Dedifferentiated amniotic fluid mesenchymal stem cell (primary cell): ENCODE measurements at regions not wholly inside any gene's neighbourhood (a gene's known extent, or its start where the extent isn't known, plus 50 kb on each side); places are given as distances from the start of the nearest gene placed in this dataset.

Experiments used
- DNase-seq: peaks from one replicate; pipeline ENCODE4 v3.0.0-alpha.2; 2016; ENCODE audit errors: extremely low spot score

- DNase-seq = no peak
Measured at GRCh38 chr7:25279705-25280104, 51.4 kb upstream of the NPVF start.

- DNase-seq = no peak
Measured at GRCh38 chr7:25280181-25280580, 51.9 kb upstream of the NPVF start.

GRCh38 chr7:25282194-25282593 lies 53.9 kb upstream of the NPVF start:
- DNase-seq = no peak

GRCh38 chr7:25286756-25287155 lies 58.5 kb upstream of the NPVF start:
- no peak for DNase-seq

- DNase-seq = no peak
Measured at GRCh38 chr7:25287291-25287690, 59.0 kb upstream of the NPVF start.

- no peak for DNase-seq
Measured at GRCh38 chr7:25288556-25289307, 60.4 kb upstream of the NPVF start.

GRCh38 chr7:25289518-25289917 lies 61.2 kb upstream of the NPVF start:
- DNase-seq = no peak

GRCh38 chr7:25294624-25295023 lies 66.3 kb upstream of the NPVF start:
- no peak for DNase-seq

GRCh38 chr7:25295387-25295786 lies 67.1 kb upstream of the NPVF start:
- DNase-seq = no peak

- no peak for DNase-seq
Measured at GRCh38 chr7:25296086-25296485, 67.8 kb upstream of the NPVF start.

GRCh38 chr7:25297278-25297677 lies 69.0 kb upstream of the NPVF start:
- no peak for DNase-seq

- no peak for DNase-seq
Measured at GRCh38 chr7:25303281-25304181, 75.2 kb upstream of the NPVF start.

GRCh38 chr7:25304691-25305090 lies 76.4 kb upstream of the NPVF start:
- no peak for DNase-seq

- DNase-seq = no peak
Measured at GRCh38 chr7:25305831-25306230, 77.5 kb upstream of the NPVF start.

GRCh38 chr7:25307624-25308023 lies 79.3 kb upstream of the NPVF start:
- DNase-seq = no peak

- DNase-seq = no peak
Measured at GRCh38 chr7:25308246-25308645, 80.0 kb upstream of the NPVF start.

GRCh38 chr7:25308906-25309705 lies 80.8 kb upstream of the NPVF start:
- no peak for DNase-seq

GRCh38 chr7:25310896-25311295 lies 82.6 kb upstream of the NPVF start:
- no peak for DNase-seq

- DNase-seq = no peak
Measured at GRCh38 chr7:25311346-25311745, 83.1 kb upstream of the NPVF start.

- DNase-seq = no peak
Measured at GRCh38 chr7:25312968-25313367, 84.7 kb upstream of the NPVF start.

- no peak for DNase-seq
Measured at GRCh38 chr7:25313526-25313925, 85.2 kb upstream of the NPVF start.

GRCh38 chr7:25314094-25314730 lies 85.9 kb upstream of the NPVF start:
- no peak for DNase-seq
